ENCODE measurements at regions not wholly inside any gene's neighbourhood (a gene's known extent, or its start where the extent isn't known, plus 50 kb on each side); places are given as distances from the start of the nearest gene placed in this dataset.

GRCh38 chr10:129369566-129369965 is 97.5 kb upstream of the MGMT start:
- intact Hi-C loops (cut with micrococcal nuclease), result no loop called here

GRCh38 chr10:129371541-129371940 is 95.5 kb upstream of the MGMT start:
- intact Hi-C loops (cut with micrococcal nuclease), result no loop called here

- intact Hi-C loops (cut with micrococcal nuclease), result no loop called here
These were observed 94.9 kb upstream of the MGMT start for GRCh38 chr10:129372172-129372571.

GRCh38 chr10:129373231-129373630 is 93.8 kb upstream of the MGMT start:
- intact Hi-C loops (cut with micrococcal nuclease), result no loop called here

- intact Hi-C loops (cut with micrococcal nuclease), result no loop called here
These were observed 93.3 kb upstream of the MGMT start for GRCh38 chr10:129373718-129374117.

GRCh38 chr10:129375171-129375570 is 91.9 kb upstream of the MGMT start:
- intact Hi-C loops (cut with micrococcal nuclease), result no loop called here

GRCh38 chr10:129375912-129376311 is 91.1 kb upstream of the MGMT start:
- intact Hi-C loops (cut with micrococcal nuclease), result no loop called here

GRCh38 chr10:129380279-129380678 is 86.8 kb upstream of the MGMT start:
- intact Hi-C loops (cut with micrococcal nuclease), result no loop called here

- intact Hi-C loops (cut with micrococcal nuclease), result no loop called here
These were observed 85.3 kb upstream of the MGMT start for GRCh38 chr10:129381741-129382140.

GRCh38 chr10:129382401-129382800 is 84.6 kb upstream of the MGMT start:
- intact Hi-C loops (cut with micrococcal nuclease), result no loop called here

GRCh38 chr10:129383651-129384050 is 83.4 kb upstream of the MGMT start:
- intact Hi-C loops (cut with micrococcal nuclease), result no loop called here

GRCh38 chr10:129385600-129385999 is 81.4 kb upstream of the MGMT start:
- intact Hi-C loops (cut with micrococcal nuclease), result no loop called here

GRCh38 chr10:129386415-129387257 is 80.4 kb upstream of the MGMT start:
- intact Hi-C loops (cut with micrococcal nuclease), result no loop called here

GRCh38 chr10:129387258-129387525 is 79.8 kb upstream of the MGMT start:
- intact Hi-C loops (cut with micrococcal nuclease), result no loop called here

GRCh38 chr10:129388435-129388834 is 78.6 kb upstream of the MGMT start:
- intact Hi-C loops (cut with micrococcal nuclease), result no loop called here

GRCh38 chr10:129389194-129389593 is 77.8 kb upstream of the MGMT start:
- intact Hi-C loops (cut with micrococcal nuclease), result no loop called here

- intact Hi-C loops (cut with micrococcal nuclease), result no loop called here
These were observed 76.9 kb upstream of the MGMT start for GRCh38 chr10:129390147-129390546.

GRCh38 chr10:129390726-129391125 is 76.3 kb upstream of the MGMT start:
- intact Hi-C loops (cut with micrococcal nuclease), result no loop called here

- intact Hi-C loops (cut with micrococcal nuclease), result no loop called here
These were observed 75.6 kb upstream of the MGMT start for GRCh38 chr10:129391464-129391863.

GRCh38 chr10:129392855-129393254 is 74.2 kb upstream of the MGMT start:
- intact Hi-C loops (cut with micrococcal nuclease), result no loop called here

GRCh38 chr10:129393812-129394211 is 73.2 kb upstream of the MGMT start:
- intact Hi-C loops (cut with micrococcal nuclease), result no loop called here

GRCh38 chr10:129394518-129395328 is 72.3 kb upstream of the MGMT start:
- intact Hi-C loops (cut with micrococcal nuclease), result no loop called here

All from T-helper 1 cell treated with Interleukin-12 subunit alpha and Interleukin-12 subunit beta and Interleukin-4 antibody, amounts not matched to agents 30 ng/mL and 1 ng/mL, for 36 hours (primary cell).